IMR-90 (cell line): ENCODE measurements at regions not wholly inside any gene's neighbourhood (a gene's known extent, or its start where the extent isn't known, plus 50 kb on each side); places are given as distances from the start of the nearest gene placed in this dataset.

Experiments used
- CEBPB ChIP-seq: IDR thresholded peaks from 2 replicates; pipeline ENCODE4 v1.6.1; 2012; ENCODE audit warnings: low read depth, low read length, improper control_type of control experiment
- CTCF ChIP-seq: conservative IDR thresholded peaks from 2 replicates; pipeline ENCODE4 v1.5.1; 2012; ENCODE audit warnings: mild to moderate bottlenecking, low read depth, low read length, improper control_type of control experiment
- MAFK ChIP-seq: IDR thresholded peaks from 2 replicates; pipeline ENCODE4 v1.6.1; 2012; ENCODE audit warnings: low read depth, low read length, improper control_type of control experiment
- MAZ ChIP-seq: IDR thresholded peaks from 2 replicates; pipeline ENCODE4 v1.6.1; 2012; ENCODE audit warnings: low read depth, mild to moderate bottlenecking, low read length, improper control_type of control experiment, moderate library complexity, borderline replicate concordance
- POLR2A ChIP-seq: IDR thresholded peaks from 2 replicates; pipeline ENCODE4 v1.6.1; 2012; ENCODE audit warnings: mild to moderate bottlenecking, low read depth, low read length
- RFX5 ChIP-seq: IDR thresholded peaks from 2 replicates; pipeline ENCODE4 v1.8.0; 2012; ENCODE audit warnings: low read depth, mild to moderate bottlenecking, low read length, moderate library complexity

GRCh38 chr2:224211181-224211480 is 172.0 kb upstream of the SERPINE2 start:
- no peak for TF ChIP-seq CTCF
- TF ChIP-seq RFX5 = no peak
- no peak for TF ChIP-seq POLR2A
- TF ChIP-seq MAZ = no peak
- no peak for TF ChIP-seq MAFK
- no peak for TF ChIP-seq CEBPB
